ENCODE measurements at regions not wholly inside any gene's neighbourhood (a gene's known extent, or its start where the extent isn't known, plus 50 kb on each side); places are given as distances from the start of the nearest gene placed in this dataset.

DNA sequence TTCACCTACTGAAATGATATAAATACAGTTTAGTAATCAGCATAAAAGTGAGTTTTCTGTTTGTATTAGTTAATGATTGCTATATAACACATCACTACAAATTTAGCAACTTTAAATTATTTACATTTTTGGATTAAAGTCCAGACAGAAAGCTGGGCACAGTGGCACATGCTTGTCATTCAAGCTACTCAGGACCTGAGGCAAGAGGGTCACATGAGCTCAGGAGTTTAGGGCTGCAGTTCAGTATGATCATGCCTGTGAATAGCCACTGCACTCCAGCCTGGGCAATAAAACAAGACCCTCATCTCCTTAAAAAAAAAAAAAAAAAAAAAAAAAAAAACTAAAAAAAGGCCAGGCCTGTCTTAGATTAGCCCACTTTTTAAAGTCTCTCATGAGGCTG, 273.6 kb upstream of the CTNND2 start:
- no peak overlapping the region for H3K14ac ChIP-seq (ENCODE audit: low read length)
- no peak overlapping the region for H3K4me2 ChIP-seq (ENCODE audit: low read length)
- no peak overlapping the region for H3K4ac ChIP-seq (ENCODE audit: low read depth, low read length)
- no peak overlapping the region for H3K18ac ChIP-seq (ENCODE audit: low read length)
- H3K27me3 ChIP-seq (ENCODE audit: insufficient read depth, low read length), result no peaks in the 10 kb centered on the region
- H2BK5ac ChIP-seq (ENCODE audit: low read depth, low read length, poor library complexity), result no peak overlapping the region
- no peak overlapping the region for H2AFZ ChIP-seq (ENCODE audit: insufficient read depth, low read length, poor library complexity)
- no peak overlapping the region for H2AK5ac ChIP-seq (ENCODE audit: low read length)
- H3K79me1 ChIP-seq (ENCODE audit: low read length), result no peaks in the 10 kb centered on the region
- no peak overlapping the region for H3K27ac ChIP-seq (ENCODE audit: low read depth, low read length)
- H4K91ac ChIP-seq (ENCODE audit: low read depth, low read length), result no peak overlapping the region
- no peak for DNase-seq
- H3K9me3 ChIP-seq (ENCODE audit: insufficient read depth, low read depth, low read length), result no peaks in the 10 kb centered on the region
- H3K9ac ChIP-seq (ENCODE audit: low read length), result no peak overlapping the region
- no peak overlapping the region for H2BK12ac ChIP-seq (ENCODE audit: low read length)
- no peak overlapping the region for H3K4me3 ChIP-seq (ENCODE audit: low read depth, low read length)
- H3K4me1 ChIP-seq (ENCODE audit: control insufficient read depth in 1 of 2, insufficient read depth in 2 of 2, low read length in 2 of 2), result no peaks in the 10 kb centered on the region
- H3K79me2 ChIP-seq (ENCODE audit: control insufficient read depth, insufficient read depth, low read length, poor library complexity), result no peaks in the 10 kb centered on the region
- no peak overlapping the region for H4K8ac ChIP-seq (ENCODE audit: low read depth, low read length)
- H3K36me3 ChIP-seq (ENCODE audit: control insufficient read depth in 1 of 2, insufficient read depth in 2 of 2, low read length in 2 of 2), result no peaks in the 10 kb centered on the region
- H3K23ac ChIP-seq (ENCODE audit: low read length), result no peak overlapping the region
- H2BK120ac ChIP-seq (ENCODE audit: insufficient read depth, low read length, poor library complexity), result no peak overlapping the region
- no peak overlapping the region for H4K12ac ChIP-seq (ENCODE audit: low read depth, low read length)

DNA sequence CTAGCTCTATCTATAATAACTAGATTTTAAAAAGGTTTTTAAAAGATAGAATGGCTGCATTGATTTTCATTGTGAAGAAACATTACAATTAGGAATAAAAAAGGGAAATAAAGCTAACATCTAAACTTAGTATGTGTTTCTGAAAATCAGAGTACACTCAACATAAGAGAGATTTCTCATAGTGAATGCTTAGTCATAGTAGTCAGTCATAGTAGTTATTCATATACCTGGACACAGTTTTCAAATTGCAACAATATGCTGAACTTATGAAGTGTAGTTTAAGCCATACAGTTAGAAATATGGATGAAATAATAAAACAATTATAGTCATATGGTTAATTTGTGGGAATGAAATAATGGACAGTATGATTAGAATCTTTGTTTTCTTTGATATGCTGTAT, 273.0 kb upstream of the CTNND2 start:
- no peak overlapping the region for H2AFZ ChIP-seq (ENCODE audit: insufficient read depth, low read length, poor library complexity)
- no peaks in the 10 kb centered on the region for H3K9me3 ChIP-seq (ENCODE audit: insufficient read depth, low read depth, low read length)
- no peaks in the 10 kb centered on the region for H3K27me3 ChIP-seq (ENCODE audit: insufficient read depth, low read length)
- no peak overlapping the region for H2AK5ac ChIP-seq (ENCODE audit: low read length)
- no peak overlapping the region for H2BK5ac ChIP-seq (ENCODE audit: low read depth, low read length, poor library complexity)
- H3K4me1 ChIP-seq (ENCODE audit: control insufficient read depth in 1 of 2, insufficient read depth in 2 of 2, low read length in 2 of 2), result no peaks in the 10 kb centered on the region
- no peak for DNase-seq
- no peak overlapping the region for H3K18ac ChIP-seq (ENCODE audit: low read length)
- no peaks in the 10 kb centered on the region for H3K79me2 ChIP-seq (ENCODE audit: control insufficient read depth, insufficient read depth, low read length, poor library complexity)
- H2BK12ac ChIP-seq (ENCODE audit: low read length), result no peak overlapping the region
- H2BK120ac ChIP-seq (ENCODE audit: insufficient read depth, low read length, poor library complexity), result no peak overlapping the region
- no peak overlapping the region for H3K4ac ChIP-seq (ENCODE audit: low read depth, low read length)
- H3K27ac ChIP-seq (ENCODE audit: low read depth, low read length), result no peak overlapping the region
- no peak overlapping the region for H4K8ac ChIP-seq (ENCODE audit: low read depth, low read length)
- no peak overlapping the region for H3K4me2 ChIP-seq (ENCODE audit: low read length)
- H3K4me3 ChIP-seq (ENCODE audit: low read depth, low read length), result no peak overlapping the region
- H3K14ac ChIP-seq (ENCODE audit: low read length), result no peak overlapping the region
- no peak overlapping the region for H4K12ac ChIP-seq (ENCODE audit: low read depth, low read length)
- H3K36me3 ChIP-seq (ENCODE audit: control insufficient read depth in 1 of 2, insufficient read depth in 2 of 2, low read length in 2 of 2), result no peaks in the 10 kb centered on the region
- no peak overlapping the region for H3K9ac ChIP-seq (ENCODE audit: low read length)
- H3K23ac ChIP-seq (ENCODE audit: low read length), result no peak overlapping the region
- H4K91ac ChIP-seq (ENCODE audit: low read depth, low read length), result no peak overlapping the region
- H3K79me1 ChIP-seq (ENCODE audit: low read length), result no peaks in the 10 kb centered on the region

DNA sequence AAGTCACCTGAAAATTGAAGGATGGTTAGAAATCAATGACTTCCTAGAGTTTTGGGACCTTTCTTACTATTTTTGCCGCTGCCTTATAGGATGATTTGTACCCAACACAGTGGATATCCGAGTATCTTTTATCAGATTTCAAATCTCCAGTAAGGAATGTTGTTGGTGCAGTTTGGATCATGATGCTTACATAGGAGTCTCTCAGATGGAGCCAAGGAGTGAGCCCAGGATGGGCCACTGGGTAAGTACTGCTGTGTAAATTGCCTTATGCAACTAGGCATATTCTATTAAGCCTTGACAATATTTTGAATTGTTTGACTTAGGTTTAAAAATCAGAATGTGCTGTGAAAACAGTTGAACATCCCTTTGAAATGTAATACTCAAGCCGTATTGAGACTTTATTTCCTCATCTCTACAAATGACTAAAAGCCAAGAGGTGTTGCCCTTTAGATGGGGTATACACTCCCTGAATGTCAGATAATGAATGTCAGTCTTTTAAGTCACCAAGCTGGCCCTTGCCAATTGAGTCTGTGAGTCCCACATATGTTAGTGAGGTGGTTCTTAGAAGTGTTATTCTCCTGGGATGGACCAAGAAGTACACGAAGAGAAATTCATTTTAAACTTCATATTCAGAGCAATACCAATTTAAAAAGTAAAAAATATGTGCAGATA, 271.8 kb upstream of the CTNND2 start:
- WGBS (ENCODE audit: extremely low coverage, insufficient coverage, insufficient read length), result no CpG with 5 or more reads among the region's 4 CpGs
- H2BK12ac ChIP-seq (ENCODE audit: low read length), result no peak overlapping the region

DNA sequence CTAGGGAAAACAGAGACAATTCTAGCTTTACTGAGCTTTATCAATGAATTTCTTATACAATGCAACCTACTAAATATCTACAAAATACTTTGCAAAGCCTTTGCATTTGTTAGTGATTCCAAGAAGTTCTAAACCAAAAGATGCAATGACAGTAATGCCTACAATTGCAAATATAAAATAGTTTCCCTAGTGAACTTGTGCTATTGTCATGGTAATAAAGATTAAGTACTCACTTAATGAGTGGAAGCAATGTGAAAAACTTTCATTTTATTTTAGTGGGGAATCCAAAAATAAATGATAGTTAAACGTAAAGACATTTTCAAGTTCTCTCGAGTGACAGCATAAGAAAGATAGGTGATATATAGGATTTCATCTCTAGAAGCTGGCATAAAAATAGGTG, 270.5 kb upstream of the CTNND2 start:
- Histone ChIP-seq H2BK12ac (ENCODE audit: low read length) (no peak overlapping the region), H3K27me3 (ENCODE audit: insufficient read depth, low read length) (no peaks in the 10 kb centered on the region), H3K9me3 (ENCODE audit: insufficient read depth, low read depth, low read length) (no peaks in the 10 kb centered on the region), H3K27ac (ENCODE audit: low read depth, low read length) (no peak overlapping the region), H4K91ac (ENCODE audit: low read depth, low read length) (no peak overlapping the region), H3K4ac (ENCODE audit: low read depth, low read length) (no peak overlapping the region), H4K8ac (ENCODE audit: low read depth, low read length) (no peak overlapping the region), H3K4me3 (ENCODE audit: low read depth, low read length) (no peak overlapping the region), H3K4me2 (ENCODE audit: low read length) (no peak overlapping the region), H3K79me1 (ENCODE audit: low read length) (no peaks in the 10 kb centered on the region), H3K9ac (ENCODE audit: low read length) (no peak overlapping the region), H3K4me1 (ENCODE audit: control insufficient read depth in 1 of 2, insufficient read depth in 2 of 2, low read length in 2 of 2) (no peaks in the 10 kb centered on the region), H2BK5ac (ENCODE audit: low read depth, low read length, poor library complexity) (no peak overlapping the region), H3K79me2 (ENCODE audit: control insufficient read depth, insufficient read depth, low read length, poor library complexity) (no peaks in the 10 kb centered on the region), H4K12ac (ENCODE audit: low read depth, low read length) (no peak overlapping the region), H2AK5ac (ENCODE audit: low read length) (no peak overlapping the region), H3K14ac (ENCODE audit: low read length) (no peak overlapping the region), H2AFZ (ENCODE audit: insufficient read depth, low read length, poor library complexity) (no peak overlapping the region), H3K36me3 (ENCODE audit: control insufficient read depth in 1 of 2, insufficient read depth in 2 of 2, low read length in 2 of 2) (no peaks in the 10 kb centered on the region), H3K23ac (ENCODE audit: low read length) (no peak overlapping the region), H2BK120ac (ENCODE audit: insufficient read depth, low read length, poor library complexity) (no peak overlapping the region), H3K18ac (ENCODE audit: low read length) (no peak overlapping the region)
- no peak for DNase-seq
- no CpG with 5 or more reads among the region's 2 CpGs for WGBS (ENCODE audit: extremely low coverage, insufficient coverage, insufficient read length)

More for the DNA sequence above, 271.8 kb upstream of the CTNND2 start:
- no peaks in the 10 kb centered on the region for H3K79me1 ChIP-seq (ENCODE audit: low read length)
- H3K27me3 ChIP-seq (ENCODE audit: insufficient read depth, low read length), result no peaks in the 10 kb centered on the region
- H3K23ac ChIP-seq (ENCODE audit: low read length), result no peak overlapping the region
- no peak overlapping the region for H3K4me2 ChIP-seq (ENCODE audit: low read length)
- H3K4ac ChIP-seq (ENCODE audit: low read depth, low read length), result no peak overlapping the region
- H4K12ac ChIP-seq (ENCODE audit: low read depth, low read length), result no peak overlapping the region
- no peaks in the 10 kb centered on the region for H3K36me3 ChIP-seq (ENCODE audit: control insufficient read depth in 1 of 2, insufficient read depth in 2 of 2, low read length in 2 of 2)
- no peak overlapping the region for H2BK5ac ChIP-seq (ENCODE audit: low read depth, low read length, poor library complexity)
- no peaks in the 10 kb centered on the region for H3K79me2 ChIP-seq (ENCODE audit: control insufficient read depth, insufficient read depth, low read length, poor library complexity)
- no peak overlapping the region for H4K8ac ChIP-seq (ENCODE audit: low read depth, low read length)
- H3K27ac ChIP-seq (ENCODE audit: low read depth, low read length), result no peak overlapping the region
- H3K9me3 ChIP-seq (ENCODE audit: insufficient read depth, low read depth, low read length), result no peaks in the 10 kb centered on the region
- no peaks in the 10 kb centered on the region for H3K4me1 ChIP-seq (ENCODE audit: control insufficient read depth in 1 of 2, insufficient read depth in 2 of 2, low read length in 2 of 2)
- H2AFZ ChIP-seq (ENCODE audit: insufficient read depth, low read length, poor library complexity), result no peak overlapping the region
- peak; percentile 13 to 74 for DNase-seq
- H2BK120ac ChIP-seq (ENCODE audit: insufficient read depth, low read length, poor library complexity), result no peak overlapping the region
- no peak overlapping the region for H4K91ac ChIP-seq (ENCODE audit: low read depth, low read length)
- H3K14ac ChIP-seq (ENCODE audit: low read length), result no peak overlapping the region
- no peak overlapping the region for H3K18ac ChIP-seq (ENCODE audit: low read length)
- no peak overlapping the region for H3K9ac ChIP-seq (ENCODE audit: low read length)
- no peak overlapping the region for H2AK5ac ChIP-seq (ENCODE audit: low read length)
- H3K4me3 ChIP-seq (ENCODE audit: low read depth, low read length), result no peak overlapping the region

All from trophoblast cell (in vitro differentiated cells and primary cell).